ENCODE measurements at regions not wholly inside any gene's neighbourhood (a gene's known extent, or its start where the extent isn't known, plus 50 kb on each side); places are given as distances from the start of the nearest gene placed in this dataset.

DNA sequence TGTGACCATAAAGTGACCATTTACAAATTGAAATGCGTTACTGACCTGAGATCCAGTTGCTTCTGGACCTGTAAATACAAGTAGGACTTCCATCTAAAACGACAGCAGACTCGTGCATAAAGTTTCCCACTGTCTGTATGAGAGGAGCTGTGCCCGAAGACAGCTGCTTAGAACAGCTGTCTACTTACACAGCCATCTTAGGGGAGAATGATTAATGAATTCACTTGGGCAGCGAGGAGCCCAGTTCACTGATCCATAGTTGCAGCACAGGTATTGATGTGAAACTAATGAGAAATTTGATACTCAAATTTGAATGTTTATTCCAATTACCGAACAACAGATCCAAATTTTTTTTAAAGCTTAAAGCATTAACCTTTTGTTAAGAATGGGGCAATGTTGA, 748.1 kb downstream of the NR2F2 start:
- WGBS, 2 donors = 55 to 59% methylated on average over 6 of the region's 6 CpGs
- intact Hi-C loops (cut with DNase I; ENCODE audit: low total_unique reads) = no loop called here

DNA sequence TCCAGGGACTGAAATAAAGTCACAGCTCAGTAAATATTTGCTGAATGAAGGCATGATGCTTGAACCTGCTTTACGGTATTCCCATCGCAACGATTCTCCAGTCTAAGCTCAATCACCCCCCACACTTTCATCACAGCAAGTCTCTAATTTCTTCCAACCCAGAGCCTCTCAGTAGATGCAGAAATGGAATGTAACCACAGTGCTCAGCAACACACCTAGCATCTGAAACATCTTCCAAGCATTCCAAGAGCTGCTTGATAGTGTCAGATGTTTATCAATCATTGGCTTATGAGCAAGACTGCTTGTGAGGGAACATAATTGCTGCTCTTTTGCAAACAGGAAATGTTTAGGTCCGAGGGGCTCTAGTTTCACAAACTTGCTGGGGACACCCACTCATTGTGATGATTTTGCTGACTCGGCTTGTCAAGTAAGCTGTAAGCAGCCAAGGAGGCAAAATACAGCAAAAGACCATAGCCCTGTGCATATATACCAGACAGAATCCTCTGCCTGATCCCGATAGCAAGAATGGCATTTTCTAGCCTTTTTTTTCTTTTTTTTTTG, 751.2 kb downstream of the NR2F2 start:
- TF ChIP-seq POLR2A (IDR thresholded peaks at IDR 0.05) = no peak
- TF ChIP-seq, protein P1, sequence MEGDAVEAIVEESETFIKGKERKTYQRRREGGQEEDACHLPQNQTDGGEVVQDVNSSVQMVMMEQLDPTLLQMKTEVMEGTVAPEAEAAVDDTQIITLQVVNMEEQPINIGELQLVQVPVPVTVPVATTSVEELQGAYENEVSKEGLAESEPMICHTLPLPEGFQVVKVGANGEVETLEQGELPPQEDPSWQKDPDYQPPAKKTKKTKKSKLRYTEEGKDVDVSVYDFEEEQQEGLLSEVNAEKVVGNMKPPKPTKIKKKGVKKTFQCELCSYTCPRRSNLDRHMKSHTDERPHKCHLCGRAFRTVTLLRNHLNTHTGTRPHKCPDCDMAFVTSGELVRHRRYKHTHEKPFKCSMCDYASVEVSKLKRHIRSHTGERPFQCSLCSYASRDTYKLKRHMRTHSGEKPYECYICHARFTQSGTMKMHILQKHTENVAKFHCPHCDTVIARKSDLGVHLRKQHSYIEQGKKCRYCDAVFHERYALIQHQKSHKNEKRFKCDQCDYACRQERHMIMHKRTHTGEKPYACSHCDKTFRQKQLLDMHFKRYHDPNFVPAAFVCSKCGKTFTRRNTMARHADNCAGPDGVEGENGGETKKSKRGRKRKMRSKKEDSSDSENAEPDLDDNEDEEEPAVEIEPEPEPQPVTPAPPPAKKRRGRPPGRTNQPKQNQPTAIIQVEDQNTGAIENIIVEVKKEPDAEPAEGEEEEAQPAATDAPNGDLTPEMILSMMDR (IDR thresholded peaks at IDR 0.05) = no peak
- intact Hi-C loops (cut with DNase I; ENCODE audit: low total_unique reads) = no loop called here
- no peak for DNase-seq (ENCODE audit: low spot score in 2 of 2)
- H3K4me3 ChIP-seq (ENCODE audit: low read depth, poor library complexity, severe bottlenecking) = no peak overlapping the region
- WGBS, 2 donors = 76 to 84% methylated on average over 6 of the region's 6 CpGs

More for the DNA sequence above, 748.1 kb downstream of the NR2F2 start:
- DNase-seq (ENCODE audit: low spot score in 2 of 2) = no peak
- TF ChIP-seq POLR2A (IDR thresholded peaks at IDR 0.05) = no peak
- TF ChIP-seq, protein P1 (IDR thresholded peaks at IDR 0.05) = no peak
- H3K4me3 ChIP-seq (ENCODE audit: low read depth, poor library complexity, severe bottlenecking) = no peak overlapping the region

DNA sequence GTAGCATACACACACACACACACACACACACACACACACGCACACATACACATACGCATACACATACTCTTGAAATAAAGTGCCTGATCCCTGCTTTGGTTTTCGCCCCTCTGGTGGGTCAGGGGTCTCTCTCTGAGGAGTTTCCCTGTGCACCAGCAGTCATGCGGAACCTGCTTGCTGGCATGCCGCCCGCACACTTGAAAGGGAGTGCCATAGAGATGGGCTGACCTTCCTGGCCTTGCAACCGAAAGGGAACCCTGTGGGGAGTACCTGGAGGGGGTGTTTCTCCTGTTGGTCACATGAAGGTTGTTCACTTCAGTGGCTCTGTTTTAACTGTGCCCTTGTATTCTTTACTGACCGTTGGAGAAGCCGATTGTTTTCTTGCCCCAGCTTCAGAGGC, 752.3 kb downstream of the NR2F2 start:
- TF ChIP-seq, protein P1 (IDR thresholded peaks at IDR 0.05) = no peak
- TF ChIP-seq POLR2A (IDR thresholded peaks at IDR 0.05) = no peak
- DNase-seq (ENCODE audit: low spot score in 2 of 2) = no peak
- no peak overlapping the region for H3K4me3 ChIP-seq (ENCODE audit: low read depth, poor library complexity, severe bottlenecking)
- 81 to 84% methylated on average over 9 of the region's 9 CpGs for WGBS, 2 donors
- intact Hi-C loops (cut with DNase I; ENCODE audit: low total_unique reads) = no loop called here

DNA sequence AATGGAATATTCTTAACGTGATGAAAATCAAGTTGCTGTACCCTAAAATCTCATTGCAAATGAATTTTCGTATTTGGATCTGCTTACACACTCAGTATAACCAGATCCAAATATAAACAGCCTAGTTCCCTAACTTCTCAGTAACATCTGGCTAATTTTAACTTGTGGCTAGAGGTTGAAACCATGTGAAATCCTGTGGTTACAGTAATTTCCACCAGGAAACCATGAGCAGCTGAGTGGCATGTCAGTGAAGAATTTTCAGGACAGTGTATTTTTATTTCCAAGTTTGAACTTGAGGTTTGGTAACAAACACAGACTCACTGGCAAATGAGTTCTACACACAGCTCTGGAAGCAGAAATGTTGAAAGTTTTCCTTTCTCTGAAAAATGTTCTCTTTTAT, 754.1 kb downstream of the NR2F2 start:
- intact Hi-C loops (cut with DNase I; ENCODE audit: low total_unique reads) = no loop called here
- TF ChIP-seq, protein P1 (IDR thresholded peaks at IDR 0.05) = no peak
- no peak for TF ChIP-seq POLR2A (IDR thresholded peaks at IDR 0.05)
- no peak overlapping the region for H3K4me3 ChIP-seq (ENCODE audit: low read depth, poor library complexity, severe bottlenecking)
- no peak for DNase-seq (ENCODE audit: low spot score in 2 of 2)
- WGBS, 2 donors = 34 to 48% methylated on average over 2 of the region's 2 CpGs

DNA sequence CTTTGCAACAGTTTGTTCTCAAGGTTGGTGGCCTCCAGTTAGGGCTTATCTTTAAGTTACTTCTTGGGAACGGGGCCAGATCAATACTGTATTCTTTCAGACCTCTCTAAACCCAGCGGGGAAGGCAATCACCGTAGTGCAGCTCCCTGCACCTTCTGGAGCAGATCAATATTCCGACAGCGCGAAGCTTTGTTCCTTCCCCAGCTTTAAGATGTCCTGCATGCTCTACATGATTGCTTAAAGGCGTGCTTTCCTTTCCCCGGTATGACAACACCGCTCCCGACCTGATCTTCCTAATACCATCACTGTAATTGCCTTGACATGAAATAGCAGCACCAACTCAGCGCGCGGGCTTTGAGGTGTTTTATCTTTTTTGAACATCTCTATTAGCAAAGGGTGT, 755.2 kb downstream of the NR2F2 start:
- H3K4me3 ChIP-seq (ENCODE audit: low read depth, poor library complexity, severe bottlenecking) = no peak overlapping the region
- no peak for DNase-seq (ENCODE audit: low spot score in 2 of 2)
- WGBS, 2 donors = 77 to 83% methylated on average over 13 of the region's 13 CpGs
- intact Hi-C loops (cut with DNase I; ENCODE audit: low total_unique reads) = no loop called here
- TF ChIP-seq, protein P1 (IDR thresholded peaks at IDR 0.05) = no peak
- TF ChIP-seq POLR2A (IDR thresholded peaks at IDR 0.05) = no peak
